Activated gamma-delta T cell (primary cell): ENCODE measurements at regions not wholly inside any gene's neighbourhood (a gene's known extent, or its start where the extent isn't known, plus 50 kb on each side); places are given as distances from the start of the nearest gene placed in this dataset.
"Not testable (repeated sequence)": the region's sequence is repeated elsewhere in the genome, so short reads cannot be mapped to it uniquely, and the experiment has no call there.

Experiments used
- DNase-seq: peaks from one replicate; lab custom pipeline; 2025; lab: John Stamatoyannopoulos, UW

- no peak for DNase-seq
Observed at GRCh38 chr18:46226461-46226860, 122.3 kb downstream of the HAUS1 start.

GRCh38 chr18:46229641-46230040 lies 125.5 kb downstream of the HAUS1 start:
- DNase-seq: not testable (repeated sequence)

- DNase-seq: no peak
Observed at GRCh38 chr18:46236156-46236555, 132.0 kb downstream of the HAUS1 start.

- no peak for DNase-seq
Observed at GRCh38 chr18:46237891-46238290, 133.7 kb downstream of the HAUS1 start.

- no peak for DNase-seq
Observed at GRCh38 chr18:46239549-46239948, 135.4 kb downstream of the HAUS1 start.

- DNase-seq: no peak
Observed at GRCh38 chr18:46239998-46240397, 135.8 kb downstream of the HAUS1 start.

GRCh38 chr18:46241393-46241792 lies 137.2 kb downstream of the HAUS1 start:
- not testable (repeated sequence) for DNase-seq

- no peak for DNase-seq
Observed at GRCh38 chr18:46242183-46242582, 138.0 kb downstream of the HAUS1 start.

GRCh38 chr18:46243095-46243494 lies 138.9 kb downstream of the HAUS1 start:
- DNase-seq: no peak

GRCh38 chr18:46243673-46244072 lies 139.5 kb downstream of the HAUS1 start:
- DNase-seq: no peak

GRCh38 chr18:46246101-46246500 lies 141.9 kb downstream of the HAUS1 start:
- DNase-seq: no peak

- DNase-seq: no peak
Observed at GRCh38 chr18:46247942-46248341, 143.8 kb downstream of the HAUS1 start.

- no peak for DNase-seq
Observed at GRCh38 chr18:46250084-46250811, 146.1 kb downstream of the HAUS1 start.

- DNase-seq: no peak
Observed at GRCh38 chr18:46250812-46251173, 146.6 kb downstream of the HAUS1 start.

GRCh38 chr18:46252759-46253158 lies 148.6 kb downstream of the HAUS1 start:
- no peak for DNase-seq

- no peak for DNase-seq
Observed at GRCh38 chr18:46253498-46253897, 149.3 kb downstream of the HAUS1 start.

GRCh38 chr18:46256078-46256477 lies 151.9 kb downstream of the HAUS1 start:
- DNase-seq: no peak

GRCh38 chr18:46257366-46257765 lies 153.2 kb downstream of the HAUS1 start:
- DNase-seq: no peak

GRCh38 chr18:46260016-46260878 lies 156.1 kb downstream of the HAUS1 start:
- DNase-seq: no peak

GRCh38 chr18:46260879-46261143 lies 156.6 kb downstream of the HAUS1 start:
- DNase-seq: no peak

- DNase-seq: no peak
Observed at GRCh38 chr18:46261799-46262198, 157.6 kb downstream of the HAUS1 start.

GRCh38 chr18:46262856-46263255 lies 158.7 kb downstream of the HAUS1 start:
- no peak for DNase-seq

- DNase-seq: no peak
Observed at GRCh38 chr18:46264255-46264654, 160.1 kb downstream of the HAUS1 start.
